ENCODE measurements at regions not wholly inside any gene's neighbourhood (a gene's known extent, or its start where the extent isn't known, plus 50 kb on each side); places are given as distances from the start of the nearest gene placed in this dataset.

DNA sequence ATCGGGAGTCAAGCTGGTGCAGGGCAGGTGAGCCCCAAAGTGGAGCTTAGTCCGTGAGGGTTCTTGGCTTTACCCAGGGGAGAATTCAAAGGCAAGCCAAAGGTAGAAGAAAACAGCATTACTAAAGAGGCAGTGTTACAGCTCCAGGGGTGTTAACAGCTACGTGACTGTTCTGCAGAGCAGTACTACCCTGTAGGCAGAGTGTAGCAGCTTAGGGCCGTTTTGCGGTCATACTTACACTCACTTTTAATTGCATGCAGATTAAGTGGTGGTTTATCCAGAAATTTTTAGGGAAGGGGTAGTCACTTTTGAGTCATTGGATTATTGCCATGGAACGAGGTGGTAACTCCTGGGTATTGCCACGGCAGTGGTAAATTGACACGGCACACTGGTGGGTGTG lies 482.2 kb downstream of the SLITRK5 start:
- Histone ChIP-seq H3K56ac (ENCODE audit: extremely low read depth, insufficient read depth, low read length) (no peak overlapping the region), H3K18ac (ENCODE audit: low read depth, low read length) (no peak overlapping the region), H4K8ac (ENCODE audit: low read depth in 2 of 2, low read length in 2 of 2) (no peak overlapping the region), H3K9me1 (ENCODE audit: insufficient read depth, low read length) (no peaks in the 10 kb centered on the region), H4K91ac (ENCODE audit: insufficient read depth, low read depth, low read length) (no peak overlapping the region), H2BK15ac (ENCODE audit: low read depth, low read length) (no peak overlapping the region), H3K23ac (ENCODE audit: low read depth, low read length) (no peak overlapping the region), H4K20me1 (ENCODE audit: insufficient read depth, low read length) (no peaks in the 10 kb centered on the region), H2AFZ (replicated peaks; ENCODE audit: low read length, poor library complexity) (no peak overlapping the region), H3K9ac (ENCODE audit: low read depth, low read length) (no peak overlapping the region), H3K36me3 (ENCODE audit: control insufficient read depth, insufficient read depth, low read length) (no peaks in the 10 kb centered on the region), H4K5ac (ENCODE audit: low read depth, low read length) (no peak overlapping the region), H3K14ac (replicated peaks; ENCODE audit: low read depth, low read length) (no peak overlapping the region), H3K4me2 (ENCODE audit: low read depth, low read length) (no peak overlapping the region), H2AK9ac (replicated peaks; ENCODE audit: low read depth, low read length, poor library complexity) (no peak overlapping the region), H3K79me1 (ENCODE audit: low read depth in 1 of 2, low read length in 2 of 2) (no peaks in the 10 kb centered on the region), H2BK5ac (ENCODE audit: low read depth, low read length, poor library complexity, severe bottlenecking) (no peak overlapping the region), H3K4me1 (ENCODE audit: control insufficient read depth, insufficient read depth, low read length) (no peaks in the 10 kb centered on the region), H3K27ac (ENCODE audit: insufficient read depth, low read length) (no peak overlapping the region), H3K27me3 (ENCODE audit: control insufficient read depth, insufficient read depth, low read length) (no peaks in the 10 kb centered on the region), H3K4me3 (ENCODE audit: insufficient read depth, low read depth, low read length) (no peak overlapping the region), H2AK5ac (ENCODE audit: low read depth, low read length) (no peak overlapping the region), H2BK120ac (ENCODE audit: low read depth, low read length) (no peak overlapping the region), H3K4ac (ENCODE audit: low read depth, low read length) (no peak overlapping the region), H3K9me3 (ENCODE audit: control insufficient read depth, insufficient read depth, low read length) (peaks cover 14% of the 10 kb centered on the region), H2BK20ac (ENCODE audit: low read depth, low read length) (no peak overlapping the region)
- in situ Hi-C loops (cut with MboI; ENCODE audit: low sequenced_read_pairs) (no loop called here), dilution Hi-C loops (cut with HindIII; ENCODE audit: low sequenced_read_pairs, unreplicated experiment) (no loop called here), intact Hi-C loops (cut with micrococcal nuclease) (no loop called here)
- ATAC-seq (ENCODE audit: low read depth) (no peak), DNase-seq (no peak)
- TF ChIP-seq, protein P1, sequence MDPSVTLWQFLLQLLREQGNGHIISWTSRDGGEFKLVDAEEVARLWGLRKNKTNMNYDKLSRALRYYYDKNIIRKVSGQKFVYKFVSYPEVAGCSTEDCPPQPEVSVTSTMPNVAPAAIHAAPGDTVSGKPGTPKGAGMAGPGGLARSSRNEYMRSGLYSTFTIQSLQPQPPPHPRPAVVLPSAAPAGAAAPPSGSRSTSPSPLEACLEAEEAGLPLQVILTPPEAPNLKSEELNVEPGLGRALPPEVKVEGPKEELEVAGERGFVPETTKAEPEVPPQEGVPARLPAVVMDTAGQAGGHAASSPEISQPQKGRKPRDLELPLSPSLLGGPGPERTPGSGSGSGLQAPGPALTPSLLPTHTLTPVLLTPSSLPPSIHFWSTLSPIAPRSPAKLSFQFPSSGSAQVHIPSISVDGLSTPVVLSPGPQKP (IDR thresholded peaks at IDR 0.05; ENCODE audit: borderline replicate concordance, low read depth, low read length): no peak
- TF ChIP-seq CHD1 (IDR thresholded peaks at IDR 0.05; ENCODE audit: low read depth, low read length): no peak
- POLR2A ChIA-PET (ENCODE audit: unreplicated experiment): no interaction called here
- WGBS, 2 experiments (ENCODE audit: extremely low coverage in 2 of 2, insufficient read length in 1 of 2): no CpG with 5 or more reads among the region's 8 CpGs
- BruUV-seq (replicated peaks): no TSS peak
- CTCF ChIA-PET: no interaction called here

Measured in IMR-90 (cell line).